PC-9 (cell line): ENCODE measurements at regions not wholly inside any gene's neighbourhood (a gene's known extent, or its start where the extent isn't known, plus 50 kb on each side); places are given as distances from the start of the nearest gene placed in this dataset.

Source experiments
- BruUV-seq: library from RNA; stranded (reverse); fragments of 400-500 nt; replicated peaks from 2 replicates; lab custom pipeline; 2021; lab: Mats Ljungman, UMichigan
- CTCF ChIA-PET: fragments of 300-600 bp; sonication (Branson Sonifier 250); formaldehyde crosslinking; loops from one replicate; lab custom pipeline; 2022; ENCODE audit warnings: antibody characterized with exemption; lab: Charles Lee
- POLR2A ChIA-PET: fragments of 300-600 bp; sonication (Branson Sonifier 250); formaldehyde crosslinking; loops from one replicate; lab custom pipeline; 2022; ENCODE audit warnings: antibody characterized with exemption; ENCODE audit not compliant: unreplicated experiment; lab: Charles Lee
- DNase-seq, 2 experiments: peaks; one replicate each; pipeline versions ENCODE4 v3.0.0 to v3.0.0-alpha.2; 2015 to 2022; ENCODE audit warnings: mixed read lengths in 1 of 2
- H2AFZ ChIP-seq: fragments of 200-600 bp; sonication (generic); 2 replicates; pipeline ENCODE4 v1.8.1; 2017; ENCODE audit warnings: antibody characterized with exemption
- H3F3A ChIP-seq: fragments of 200-600 bp; sonication (generic); 2 replicates; pipeline ENCODE4 v1.8.1; 2017; ENCODE audit warnings: antibody characterized with exemption, mild to moderate bottlenecking, low read depth; ENCODE audit not compliant: insufficient read depth
- H3K27ac ChIP-seq: fragments of 200-600 bp; sonication (generic); 2 replicates; pipeline ENCODE4 v1.6.1; 2016; ENCODE audit warnings: mixed run types
- H3K27me3 ChIP-seq: fragments of 200-600 bp; sonication (generic); 2 replicates; pipeline ENCODE4 v1.6.1; 2016; ENCODE audit warnings: low read depth, mixed run types; ENCODE audit not compliant: insufficient read depth
- H3K36me3 ChIP-seq: fragments of 200-600 bp; sonication (generic); 2 replicates; pipeline ENCODE4 v1.6.1; 2016; ENCODE audit warnings: low read depth, mixed run types
- H3K4me1 ChIP-seq: fragments of 200-600 bp; sonication (generic); replicated peaks from 2 replicates; pipeline ENCODE4 v1.6.1; 2016; ENCODE audit warnings: mixed run types; ENCODE audit not compliant: insufficient read depth
- H3K4me2 ChIP-seq: fragments of 200-600 bp; sonication (generic); 2 replicates; pipeline ENCODE4 v1.6.1; 2017; ENCODE audit warnings: mixed run types
- H3K4me3 ChIP-seq: fragments of 200-600 bp; sonication (generic); 2 replicates; pipeline ENCODE4 v1.6.1; 2016; ENCODE audit warnings: mixed run types
- H3K79me2 ChIP-seq: fragments of 200-600 bp; sonication (generic); 2 replicates; pipeline ENCODE4 v1.6.1; 2017; ENCODE audit warnings: low read depth, mixed run types
- H3K9me2 ChIP-seq: fragments of 200-600 bp; sonication (generic); 2 replicates; pipeline ENCODE4 v1.8.1; 2017; ENCODE audit warnings: mild to moderate bottlenecking; ENCODE audit not compliant: insufficient read depth
- H3K9me3 ChIP-seq: fragments of 200-600 bp; sonication (generic); 2 replicates; pipeline ENCODE4 v1.8.1; 2016; ENCODE audit warnings: low read depth; ENCODE audit not compliant: insufficient read depth
- H4K20me1 ChIP-seq: fragments of 200-600 bp; sonication (generic); 2 replicates; pipeline ENCODE4 v1.8.1; 2017; ENCODE audit not compliant: insufficient read depth
- CTCF ChIP-seq: fragments of 200-600 bp; sonication (generic); conservative IDR thresholded peaks from 2 replicates; pipeline ENCODE4 v1.6.1; 2017; ENCODE audit warnings: mixed run types, antibody characterized with exemption, mild to moderate bottlenecking, moderate library complexity
- EZH2 ChIP-seq: fragments of 200-600 bp; sonication (generic); IDR thresholded peaks from 2 replicates; pipeline ENCODE4 v1.8.0; 2017; ENCODE audit warnings: antibody characterized with exemption, low read depth
- intact Hi-C: fragments of 100-400 bp; cut with micrococcal nuclease; formaldehyde crosslinking; loops from one replicate; pipeline ENCODE4 v1.10.0; 2022; ENCODE audit not compliant: unreplicated experiment

- H3K9me2 ChIP-seq, result no peaks in the 10 kb centered on the region
- CTCF ChIA-PET, result no interaction called here
- POLR2A ChIA-PET, result no interaction called here
- intact Hi-C loops, result no loop called here
- no peak overlapping the region for H2AFZ ChIP-seq
- H3K79me2 ChIP-seq, result no peaks in the 10 kb centered on the region
- H3K27me3 ChIP-seq, result no peaks in the 10 kb centered on the region
- no peak overlapping the region for H3K4me2 ChIP-seq
- H4K20me1 ChIP-seq, result no peaks in the 10 kb centered on the region
- H3F3A ChIP-seq, result no peaks in the 10 kb centered on the region
- H3K9me3 ChIP-seq, result no peaks in the 10 kb centered on the region
- no peak for DNase-seq
- no peak overlapping the region for H3K27ac ChIP-seq
- no TSS peak for BruUV-seq
- no peaks in the 10 kb centered on the region for H3K4me1 ChIP-seq
- H3K4me3 ChIP-seq, result no peak overlapping the region
- H3K36me3 ChIP-seq, result no peaks in the 10 kb centered on the region
- TF ChIP-seq CTCF, result no peak
- TF ChIP-seq EZH2, result no peak
Measured at GRCh38 chr5:166672431-166672830, 1619.0 kb upstream of the WWC1 start.

GRCh38 chr5:166677891-166678290, 1613.6 kb upstream of the WWC1 start:
- BruUV-seq, result no TSS peak
- Histone ChIP-seq H3K9me3 (no peaks in the 10 kb centered on the region), H3K79me2 (no peaks in the 10 kb centered on the region), H3F3A (no peaks in the 10 kb centered on the region), H2AFZ (no peak overlapping the region), H3K4me3 (no peak overlapping the region), H3K4me1 (no peaks in the 10 kb centered on the region), H3K36me3 (no peaks in the 10 kb centered on the region), H3K4me2 (no peak overlapping the region), H3K9me2 (no peaks in the 10 kb centered on the region), H3K27me3 (peaks cover 7% of the 10 kb centered on the region; the same call in 1 of the 2 replicates), H3K27ac (no peak overlapping the region), H4K20me1 (no peaks in the 10 kb centered on the region)
- intact Hi-C loops, result no loop called here
- TF ChIP-seq CTCF (no peak), EZH2 (no peak)
- ChIA-PET POLR2A (no interaction called here), CTCF (no interaction called here)
- DNase-seq, result no peak

- Histone ChIP-seq H3F3A (no peaks in the 10 kb centered on the region), H3K4me1 (no peaks in the 10 kb centered on the region), H4K20me1 (no peaks in the 10 kb centered on the region), H3K9me2 (no peaks in the 10 kb centered on the region), H3K9me3 (no peaks in the 10 kb centered on the region), H3K27me3 (peaks cover 7% of the 10 kb centered on the region; the same call in 1 of the 2 replicates), H3K79me2 (no peaks in the 10 kb centered on the region), H3K27ac (no peak overlapping the region), H3K36me3 (no peaks in the 10 kb centered on the region), H2AFZ (no peak overlapping the region), H3K4me3 (no peak overlapping the region), H3K4me2 (no peak overlapping the region)
- DNase-seq, result no peak
- TF ChIP-seq EZH2, result no peak
- TF ChIP-seq CTCF, result no peak
- no TSS peak for BruUV-seq
- intact Hi-C loops, result no loop called here
- ChIA-PET POLR2A (no interaction called here), CTCF (no interaction called here)
Measured at GRCh38 chr5:166679331-166679730, 1612.1 kb upstream of the WWC1 start.
